H9 (cell line): ENCODE measurements at regions not wholly inside any gene's neighbourhood (a gene's known extent, or its start where the extent isn't known, plus 50 kb on each side); places are given as distances from the start of the nearest gene placed in this dataset.

Source experiments
- DNase-seq: peaks from one replicate; pipeline ENCODE4 v3.0.0-alpha.2; 2017
- H2AFZ ChIP-seq: one replicate; pipeline ENCODE4 v1.6.1; 2013; ENCODE audit warnings: mild to moderate bottlenecking, low read length, control low read depth, moderate library complexity
- H2AK5ac ChIP-seq: 2 replicates; pipeline ENCODE4 v1.6.1; 2013; ENCODE audit warnings: low read length, control low read depth, mixed read lengths; ENCODE audit not compliant: insufficient read length
- H2BK120ac ChIP-seq: one replicate; pipeline ENCODE4 v1.6.1; 2013; ENCODE audit warnings: low read depth, mild to moderate bottlenecking, low read length, control low read depth, inconsistent platforms; ENCODE audit not compliant: poor library complexity, severe bottlenecking
- H2BK12ac ChIP-seq: 2 replicates; pipeline ENCODE4 v1.6.1; 2013; ENCODE audit warnings: low read length, control low read depth, mixed read lengths, low read depth; ENCODE audit not compliant: insufficient read length
- H2BK15ac ChIP-seq: 2 replicates; pipeline ENCODE4 v1.6.1; 2013; ENCODE audit warnings: low read depth, low read length, control low read depth
- H2BK20ac ChIP-seq: one replicate; pipeline ENCODE4 v1.6.1; 2013; ENCODE audit warnings: low read depth, mild to moderate bottlenecking, low read length, control low read depth, inconsistent platforms; ENCODE audit not compliant: poor library complexity, severe bottlenecking
- H2BK5ac ChIP-seq: 2 replicates; pipeline ENCODE4 v1.6.1; 2013; ENCODE audit warnings: low read length, control low read depth, mixed read lengths; ENCODE audit not compliant: insufficient read length
- H3K14ac ChIP-seq: 2 replicates; pipeline ENCODE4 v1.6.1; 2013; ENCODE audit warnings: low read length, control low read depth; ENCODE audit not compliant: insufficient read depth
- H3K18ac ChIP-seq: 2 replicates; pipeline ENCODE4 v1.6.1; 2013; ENCODE audit warnings: low read depth, mild to moderate bottlenecking, mixed read lengths, low read length, control low read depth; ENCODE audit not compliant: insufficient read length
- H3K23ac ChIP-seq: 2 replicates; pipeline ENCODE4 v1.6.1; 2013; ENCODE audit warnings: low read length, control low read depth, mixed read lengths, low read depth; ENCODE audit not compliant: insufficient read length
- H3K23me2 ChIP-seq: 2 replicates; pipeline ENCODE4 v1.6.1; 2013; ENCODE audit warnings: low read depth, mild to moderate bottlenecking, mixed read lengths, low read length, control low read depth; ENCODE audit not compliant: insufficient read length, poor library complexity, severe bottlenecking
- H3K27ac ChIP-seq: 2 replicates; pipeline ENCODE4 v1.5.1; 2013; ENCODE audit warnings: low read length, control low read depth, mixed read lengths, low read depth; ENCODE audit not compliant: insufficient read length
- H3K27me3 ChIP-seq: 2 replicates; pipeline ENCODE4 v1.6.1; 2013; ENCODE audit warnings: low read length, control low read depth, inconsistent platforms; ENCODE audit not compliant: insufficient read depth
- H3K4ac ChIP-seq: 2 replicates; pipeline ENCODE4 v1.6.1; 2013; ENCODE audit warnings: low read depth, mild to moderate bottlenecking, control low read depth, inconsistent platforms, low read length, moderate library complexity
- H3K4me1 ChIP-seq: 2 replicates; pipeline ENCODE4 v1.6.1; 2013; ENCODE audit warnings: low read length, control low read depth, inconsistent platforms; ENCODE audit not compliant: insufficient read depth
- H3K4me2 ChIP-seq: 2 replicates; pipeline ENCODE4 v1.6.1; 2013; ENCODE audit warnings: low read length, control low read depth, mixed read lengths; ENCODE audit not compliant: insufficient read length, insufficient read depth
- H3K56ac ChIP-seq: 2 replicates; pipeline ENCODE4 v1.6.1; 2013; ENCODE audit warnings: low read depth, mild to moderate bottlenecking, mixed read lengths, low read length, control low read depth; ENCODE audit not compliant: insufficient read length
- H3K79me1 ChIP-seq: 2 replicates; pipeline ENCODE4 v1.6.1; 2013; ENCODE audit warnings: low read depth, mild to moderate bottlenecking, moderate library complexity, low read length, control low read depth, inconsistent platforms; ENCODE audit not compliant: insufficient read depth, poor library complexity, severe bottlenecking
- H3K79me2 ChIP-seq: 2 replicates; pipeline ENCODE4 v1.6.1; 2013; ENCODE audit warnings: low read length, control low read depth, inconsistent platforms; ENCODE audit not compliant: insufficient read depth
- H3K9ac ChIP-seq: 2 replicates; pipeline ENCODE4 v1.6.1; 2013; ENCODE audit warnings: low read length, control low read depth, mixed read lengths; ENCODE audit not compliant: insufficient read length; ENCODE audit errors: extremely low read depth
- H3K9me3 ChIP-seq: one replicate; pipeline ENCODE4 v1.6.1; 2013; ENCODE audit warnings: low read depth, low read length, inconsistent platforms; ENCODE audit not compliant: control insufficient read depth
- H3T11ph ChIP-seq: one replicate; pipeline ENCODE4 v1.6.1; 2013; ENCODE audit warnings: mild to moderate bottlenecking, low read length, control low read depth, inconsistent platforms
- H4K20me1 ChIP-seq: one replicate; pipeline ENCODE4 v1.6.1; 2013; ENCODE audit not compliant: control insufficient read depth, insufficient read length, insufficient read depth
- H4K5ac ChIP-seq: 2 replicates; pipeline ENCODE4 v1.6.1; 2013; ENCODE audit warnings: low read depth, mild to moderate bottlenecking, mixed read lengths, low read length, control low read depth; ENCODE audit not compliant: insufficient read length
- H4K8ac ChIP-seq: replicated peaks from 2 replicates; pipeline ENCODE4 v1.6.1; 2013; ENCODE audit warnings: low read length, control low read depth, mixed read lengths, low read depth; ENCODE audit not compliant: insufficient read length
- H4K91ac ChIP-seq: 2 replicates; pipeline ENCODE4 v1.6.1; 2013; ENCODE audit warnings: low read depth, mild to moderate bottlenecking, moderate library complexity, mixed read lengths, low read length, control low read depth; ENCODE audit not compliant: insufficient read length
- H3K27ac Mint-ChIP-seq, 3 experiments: 2 replicates in 2 of 3; 3 replicates in 1 of 3; pipeline ENCODE4 v1.8.0; 2020 to 2021; ENCODE audit warnings: mixed read lengths in 3 of 3, mild to moderate bottlenecking in 1 of 3, moderate library complexity in 1 of 3
- H3K27me3 Mint-ChIP-seq: 2 replicates; pipeline ENCODE4 v1.8.0; 2021; ENCODE audit warnings: low read depth, mild to moderate bottlenecking, moderate library complexity, mixed read lengths
- H3K36me3 Mint-ChIP-seq, 3 experiments: 2 replicates in 2 of 3; 3 replicates in 1 of 3; pipeline ENCODE4 v1.8.0; 2020 to 2021; ENCODE audit warnings: low read depth in 3 of 3, mixed read lengths in 3 of 3; ENCODE audit not compliant: insufficient read depth in 1 of 3
- H3K4me1 Mint-ChIP-seq, 2 experiments: 2 replicates each; pipeline ENCODE4 v1.8.0; 2020; ENCODE audit warnings: mixed read lengths in 2 of 2
- H3K4me3 Mint-ChIP-seq, 2 experiments: 2 replicates in 1 of 2; 3 replicates in 1 of 2; pipeline ENCODE4 v1.8.0; 2020 to 2021; ENCODE audit warnings: mild to moderate bottlenecking in 2 of 2, mixed read lengths in 2 of 2, moderate library complexity in 1 of 2
- H3K9me3 Mint-ChIP-seq, 2 experiments: 2 replicates in 1 of 2; 3 replicates in 1 of 2; pipeline ENCODE4 v1.8.0; 2020; ENCODE audit warnings: mild to moderate bottlenecking in 2 of 2, mixed read lengths in 2 of 2, moderate library complexity in 1 of 2
- WGBS: extraction: QIAGEN DNeasy Blood & Tissue Kit; methylation state at CpG from one replicate; pipeline ENCODE4 v1.1.7; 2013; ENCODE audit warnings: missing lambda C conversion rate, low lambda C conversion rate, mixed read lengths; ENCODE audit not compliant: insufficient read length; ENCODE audit errors: extremely low coverage; 5-methylcytosine and 5-hydroxymethylcytosine counted together
- TF ChIP-seq, protein P1 (sequence below): fragments of 200-600 bp; sonication (generic); conservative IDR thresholded peaks from 3 replicates; pipeline ENCODE4 v1.8.0; 2021; ENCODE audit warnings: antibody characterized with exemption, mild to moderate bottlenecking

DNA sequence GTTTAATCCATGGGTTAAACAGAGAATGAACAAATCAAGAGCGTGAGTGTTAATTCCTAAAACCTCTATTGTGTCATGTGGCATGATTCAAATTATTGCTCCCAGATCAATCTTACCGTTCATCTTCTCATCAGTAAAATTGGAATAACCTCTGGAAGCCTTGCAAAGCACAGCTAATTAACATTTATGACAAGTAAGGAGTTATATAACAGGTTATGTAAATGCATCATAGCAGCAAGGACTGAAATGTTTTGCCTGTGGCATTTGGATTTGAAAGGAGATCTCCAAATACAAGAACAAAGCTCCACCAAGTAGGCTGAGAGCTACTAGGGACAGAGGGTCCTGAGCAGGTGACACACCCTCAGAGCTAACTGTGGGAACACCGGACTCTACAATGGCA, 502.9 kb upstream of the CELF2 start:
- no peak overlapping the region for H4K8ac ChIP-seq
- no peaks in the 10 kb centered on the region for H4K20me1 ChIP-seq
- no peak overlapping the region for H2BK15ac ChIP-seq
- peaks cover 4 to 13% of the 10 kb centered on the region in 2 experiments for H3K4me1 Mint-ChIP-seq
- no peak overlapping the region for H2BK120ac ChIP-seq
- no peak overlapping the region for H3K4me2 ChIP-seq
- H3K9me3 Mint-ChIP-seq = no peaks in the 10 kb centered on the region
- no peak overlapping the region for H2AFZ ChIP-seq
- no peak overlapping the region for H3K23ac ChIP-seq
- H3K27ac ChIP-seq = no peak overlapping the region
- no peaks in the 10 kb centered on the region for H3K27me3 Mint-ChIP-seq
- no peak overlapping the region for H3K4ac ChIP-seq
- no peak overlapping the region for H3K56ac ChIP-seq
- H4K91ac ChIP-seq = no peak overlapping the region
- H3K79me2 ChIP-seq = no peaks in the 10 kb centered on the region
- no peak overlapping the region for H4K5ac ChIP-seq
- no peak overlapping the region for H3K4me3 Mint-ChIP-seq
- H3K9ac ChIP-seq = no peak overlapping the region
- WGBS = no CpG with 5 or more reads among the region's 3 CpGs
- H3K27ac Mint-ChIP-seq = no peak overlapping the region
- TF ChIP-seq, protein P1, sequence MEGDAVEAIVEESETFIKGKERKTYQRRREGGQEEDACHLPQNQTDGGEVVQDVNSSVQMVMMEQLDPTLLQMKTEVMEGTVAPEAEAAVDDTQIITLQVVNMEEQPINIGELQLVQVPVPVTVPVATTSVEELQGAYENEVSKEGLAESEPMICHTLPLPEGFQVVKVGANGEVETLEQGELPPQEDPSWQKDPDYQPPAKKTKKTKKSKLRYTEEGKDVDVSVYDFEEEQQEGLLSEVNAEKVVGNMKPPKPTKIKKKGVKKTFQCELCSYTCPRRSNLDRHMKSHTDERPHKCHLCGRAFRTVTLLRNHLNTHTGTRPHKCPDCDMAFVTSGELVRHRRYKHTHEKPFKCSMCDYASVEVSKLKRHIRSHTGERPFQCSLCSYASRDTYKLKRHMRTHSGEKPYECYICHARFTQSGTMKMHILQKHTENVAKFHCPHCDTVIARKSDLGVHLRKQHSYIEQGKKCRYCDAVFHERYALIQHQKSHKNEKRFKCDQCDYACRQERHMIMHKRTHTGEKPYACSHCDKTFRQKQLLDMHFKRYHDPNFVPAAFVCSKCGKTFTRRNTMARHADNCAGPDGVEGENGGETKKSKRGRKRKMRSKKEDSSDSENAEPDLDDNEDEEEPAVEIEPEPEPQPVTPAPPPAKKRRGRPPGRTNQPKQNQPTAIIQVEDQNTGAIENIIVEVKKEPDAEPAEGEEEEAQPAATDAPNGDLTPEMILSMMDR = no peak
- H3K36me3 Mint-ChIP-seq = no peaks in the 10 kb centered on the region
- H3T11ph ChIP-seq = no peak overlapping the region
- H2AK5ac ChIP-seq = no peak overlapping the region
- no peak overlapping the region for H3K14ac ChIP-seq
- no peak overlapping the region for H2BK5ac ChIP-seq
- H3K23me2 ChIP-seq = no peaks in the 10 kb centered on the region
- H2BK20ac ChIP-seq = no peak overlapping the region
- no peaks in the 10 kb centered on the region for H3K79me1 ChIP-seq
- no peak overlapping the region for H2BK12ac ChIP-seq
- H3K4me1 ChIP-seq = no peaks in the 10 kb centered on the region
- H3K18ac ChIP-seq = no peak overlapping the region
- no peaks in the 10 kb centered on the region for H3K9me3 ChIP-seq
- no peak for DNase-seq
- H3K27me3 ChIP-seq = no peaks in the 10 kb centered on the region
